Activated B cell treated with CpG ODN at 0.5 μM for 24 hours (primary cell): ENCODE measurements at regions not wholly inside any gene's neighbourhood (a gene's known extent, or its start where the extent isn't known, plus 50 kb on each side); places are given as distances from the start of the nearest gene placed in this dataset.

ENCODE experiments used
- ATAC-seq: fragments of 200-7000 bp; cut with Tn5 transposase; one replicate; pipeline ENCODE4 v1.10.0; 2021; ENCODE audit warnings: low read depth, mild to moderate bottlenecking, moderate library complexity
- CTCF ChIA-PET: fragments of 350-600 bp; sonication (Branson Sonifier 250); formaldehyde crosslinking; loops from one replicate; lab custom pipeline; 2021; ENCODE audit warnings: antibody characterized with exemption; lab: Charles Lee
- POLR2A ChIA-PET: fragments of 350-600 bp; sonication (Branson Sonifier 250); formaldehyde crosslinking; loops from one replicate; lab custom pipeline; 2021; ENCODE audit warnings: antibody characterized with exemption; lab: Charles Lee
- DNase-seq: peaks from one replicate; pipeline ENCODE4 v3.0.0; 2022
- H3K27ac Mint-ChIP-seq: one replicate; pipeline ENCODE4 v1.8.0; 2020; ENCODE audit warnings: mixed read lengths
- H3K27me3 Mint-ChIP-seq: one replicate; pipeline ENCODE4 v1.8.0; 2021; ENCODE audit warnings: mixed read lengths
- H3K36me3 Mint-ChIP-seq: one replicate; pipeline ENCODE4 v1.8.0; 2021; ENCODE audit warnings: low read depth, mixed read lengths
- H3K4me1 Mint-ChIP-seq: one replicate; pipeline ENCODE4 v1.8.0; 2021; ENCODE audit warnings: mixed read lengths
- H3K4me3 Mint-ChIP-seq: one replicate; pipeline ENCODE4 v1.8.0; 2020; ENCODE audit warnings: mild to moderate bottlenecking, mixed read lengths
- H3K9me3 Mint-ChIP-seq: one replicate; pipeline ENCODE4 v1.8.0; 2020; ENCODE audit warnings: mixed read lengths
- intact Hi-C: fragments of 100-400 bp; cut with micrococcal nuclease; formaldehyde crosslinking; loops from one replicate; pipeline ENCODE4 v1.15.1; 2024
- TF ChIP-seq, protein P1 (sequence below): fragments of 200-600 bp; IDR thresholded peaks from one replicate; pipeline ENCODE4 v1.8.0; 2022; ENCODE audit warnings: antibody characterized with exemption, mild to moderate bottlenecking

DNA sequence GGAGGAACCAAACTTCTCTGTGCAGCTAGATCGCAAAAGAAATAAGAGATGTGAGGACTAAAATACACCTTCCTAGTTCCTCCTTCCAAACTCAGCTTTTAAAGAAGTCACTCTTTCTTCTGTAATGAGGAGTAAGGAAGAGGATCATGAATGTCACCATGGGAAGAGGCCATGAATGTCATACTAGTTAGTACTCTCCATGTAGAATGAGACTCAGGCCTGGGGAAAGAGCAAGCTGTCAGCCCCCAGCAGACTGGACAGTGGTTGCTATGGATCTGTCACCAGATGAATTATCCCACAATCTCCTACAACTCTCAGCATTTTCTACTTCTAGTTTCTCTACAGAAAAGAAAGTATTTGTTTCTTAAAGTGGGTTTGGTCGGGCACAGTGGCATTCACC lies 57.1 kb upstream of the PRDM8 start:
- peaks cover 33% of the 10 kb centered on the region for H3K4me1 Mint-ChIP-seq
- ChIA-PET CTCF (interaction anchor here (1.6 to 3.4 kb wide), 3 partner anchors 15 to 63 kb away, joined by 4 to 20 read pairs (median 12); no protein-coding TSS in a partner anchor), POLR2A (interaction anchor here (1.0 to 2.3 kb wide), 4 partner anchors 9 to 67 kb away, joined by 3 to 15 read pairs (median 5); partner anchors contain the start of gene ANTXR2)
- no peak overlapping the region for H3K27ac Mint-ChIP-seq
- no peaks in the 10 kb centered on the region for H3K9me3 Mint-ChIP-seq
- no peak overlapping the region for H3K4me3 Mint-ChIP-seq
- TF ChIP-seq, protein P1, sequence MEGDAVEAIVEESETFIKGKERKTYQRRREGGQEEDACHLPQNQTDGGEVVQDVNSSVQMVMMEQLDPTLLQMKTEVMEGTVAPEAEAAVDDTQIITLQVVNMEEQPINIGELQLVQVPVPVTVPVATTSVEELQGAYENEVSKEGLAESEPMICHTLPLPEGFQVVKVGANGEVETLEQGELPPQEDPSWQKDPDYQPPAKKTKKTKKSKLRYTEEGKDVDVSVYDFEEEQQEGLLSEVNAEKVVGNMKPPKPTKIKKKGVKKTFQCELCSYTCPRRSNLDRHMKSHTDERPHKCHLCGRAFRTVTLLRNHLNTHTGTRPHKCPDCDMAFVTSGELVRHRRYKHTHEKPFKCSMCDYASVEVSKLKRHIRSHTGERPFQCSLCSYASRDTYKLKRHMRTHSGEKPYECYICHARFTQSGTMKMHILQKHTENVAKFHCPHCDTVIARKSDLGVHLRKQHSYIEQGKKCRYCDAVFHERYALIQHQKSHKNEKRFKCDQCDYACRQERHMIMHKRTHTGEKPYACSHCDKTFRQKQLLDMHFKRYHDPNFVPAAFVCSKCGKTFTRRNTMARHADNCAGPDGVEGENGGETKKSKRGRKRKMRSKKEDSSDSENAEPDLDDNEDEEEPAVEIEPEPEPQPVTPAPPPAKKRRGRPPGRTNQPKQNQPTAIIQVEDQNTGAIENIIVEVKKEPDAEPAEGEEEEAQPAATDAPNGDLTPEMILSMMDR: no peak
- intact Hi-C loops: no loop called here
- no peak for ATAC-seq
- H3K36me3 Mint-ChIP-seq: no peaks in the 10 kb centered on the region
- no peak for DNase-seq
- H3K27me3 Mint-ChIP-seq: no peaks in the 10 kb centered on the region

DNA sequence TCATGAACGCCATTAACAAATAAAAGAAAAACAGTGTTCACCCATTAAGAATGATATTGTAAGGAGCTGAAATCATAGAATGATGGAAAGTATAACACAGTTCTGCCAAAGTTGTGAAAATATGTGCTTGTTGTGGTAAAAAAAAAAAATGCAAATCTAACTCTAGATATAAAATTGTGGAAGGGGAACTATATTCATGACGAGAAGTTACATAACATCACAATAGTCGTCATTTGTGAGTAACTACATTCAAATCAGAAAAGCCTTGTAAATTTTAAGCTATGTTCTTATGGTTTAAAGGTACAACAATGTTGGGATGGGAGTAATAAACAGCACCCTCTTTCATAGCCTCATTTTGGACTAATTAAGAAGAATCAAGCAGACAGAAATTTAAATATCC lies 57.6 kb upstream of the PRDM8 start:
- ATAC-seq: peak; percentile 30
- DNase-seq: no peak
- Mint-ChIP-seq H3K4me1 (peaks cover 33% of the 10 kb centered on the region), H3K36me3 (no peaks in the 10 kb centered on the region), H3K27ac (no peak overlapping the region), H3K4me3 (no peak overlapping the region), H3K9me3 (no peaks in the 10 kb centered on the region), H3K27me3 (no peaks in the 10 kb centered on the region)
- ChIA-PET CTCF (interaction anchor here (1.6 to 3.4 kb wide), 3 partner anchors 14 to 63 kb away, joined by 4 to 20 read pairs (median 12); no protein-coding TSS in a partner anchor), POLR2A (interaction anchor here (1.0 to 2.3 kb wide), 4 partner anchors 8 to 67 kb away, joined by 3 to 15 read pairs (median 5); partner anchors contain the start of gene ANTXR2)
- TF ChIP-seq, protein P1: no peak
- intact Hi-C loops: loop anchor here (1.0 to 2.0 kb wide), 3 partner anchors 10 to 45 kb away; no protein-coding TSS in a partner anchor

DNA sequence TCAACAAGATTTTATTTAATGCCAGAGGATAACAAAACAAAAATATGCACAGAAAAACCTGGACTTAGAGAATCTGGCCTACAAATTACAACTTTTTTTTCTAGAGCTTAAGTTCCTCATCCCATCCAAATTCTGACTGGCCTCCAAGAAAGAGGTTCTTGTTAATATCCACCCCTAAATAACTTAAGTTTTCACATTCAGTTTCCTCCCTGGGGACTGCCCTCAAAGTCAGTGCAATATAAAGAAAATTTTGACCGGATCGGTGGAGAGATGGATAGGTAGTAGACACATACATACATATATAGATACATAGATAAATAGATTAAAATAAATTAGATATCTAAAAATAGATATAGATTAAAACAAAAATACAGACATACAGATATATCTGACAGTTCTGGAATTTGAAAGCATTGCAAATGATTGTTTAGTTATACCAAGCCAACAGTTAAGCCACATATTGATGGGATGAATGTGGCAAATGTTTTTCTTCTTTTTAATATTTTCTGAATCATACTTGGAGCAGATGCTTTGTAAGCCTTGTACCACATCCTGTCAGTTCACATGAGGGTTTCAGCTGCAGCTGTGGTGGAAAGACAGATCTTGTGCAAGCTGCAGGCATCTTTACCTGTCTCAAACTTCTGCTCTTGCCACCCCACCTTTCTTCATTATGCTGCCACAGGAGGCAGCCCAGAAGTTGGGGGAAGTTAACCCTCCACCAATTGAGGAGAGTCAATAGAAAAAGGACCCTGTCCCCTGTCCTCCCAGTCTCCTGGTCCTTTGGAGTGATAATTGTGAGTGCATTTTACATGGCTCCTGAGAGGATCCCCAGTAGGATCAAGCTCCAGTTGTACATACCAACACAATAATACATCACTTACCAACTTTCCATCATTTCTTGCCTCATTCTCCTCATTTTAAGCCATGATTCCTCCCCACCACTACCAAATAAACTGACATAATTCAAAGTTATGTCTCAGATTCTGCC lies 58.5 kb upstream of the PRDM8 start:
- Mint-ChIP-seq H3K4me1 (peaks cover 33% of the 10 kb centered on the region), H3K27ac (peak overlapping the region; percentile 46), H3K4me3 (peak overlapping the region; percentile 21), H3K27me3 (no peaks in the 10 kb centered on the region), H3K9me3 (no peaks in the 10 kb centered on the region), H3K36me3 (no peaks in the 10 kb centered on the region)
- ChIA-PET POLR2A (interaction anchor here (1.0 to 2.3 kb wide), 5 partner anchors 7 to 66 kb away, joined by 3 to 15 read pairs (median 3); partner anchors contain the start of gene ANTXR2), CTCF (interaction anchor here (1.0 to 2.7 kb wide), 4 partner anchors 13 to 64 kb away, joined by 3 to 12 read pairs (median 4); no protein-coding TSS in a partner anchor)
- ATAC-seq (peak; percentile 72), DNase-seq (no peak)
- intact Hi-C loops: loop anchor here (1.0 to 2.0 kb wide), 3 partner anchors 10 to 45 kb away; no protein-coding TSS in a partner anchor
- TF ChIP-seq, protein P1: no peak

DNA sequence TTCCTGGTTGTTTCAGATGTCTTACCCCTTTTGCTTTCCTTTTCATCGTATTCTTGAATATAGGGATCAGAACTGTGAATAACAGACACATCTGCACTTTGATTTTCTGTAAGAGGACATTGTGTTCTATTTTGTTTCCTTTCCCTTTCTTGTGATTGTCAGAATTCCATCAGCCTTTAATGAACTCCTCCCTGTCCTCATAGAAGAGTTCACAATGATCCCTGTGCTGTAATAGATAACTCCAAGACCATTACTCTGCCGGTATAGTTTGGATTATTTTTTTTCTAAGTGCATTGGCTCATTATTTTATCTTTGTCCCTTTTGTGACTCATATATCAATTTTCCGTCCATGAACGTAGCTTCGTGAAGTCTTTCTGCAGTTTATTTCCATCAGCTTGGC lies 59.7 kb upstream of the PRDM8 start:
- H3K4me3 Mint-ChIP-seq: no peak overlapping the region
- TF ChIP-seq, protein P1: no peak
- H3K27me3 Mint-ChIP-seq: no peaks in the 10 kb centered on the region
- H3K27ac Mint-ChIP-seq: no peak overlapping the region
- ChIA-PET CTCF (no interaction called here), POLR2A (interaction anchor here (0.6 kb wide), 1 partner anchor 58 kb away, joined by 3 read pairs; no protein-coding TSS in a partner anchor)
- no peak for DNase-seq
- no peaks in the 10 kb centered on the region for H3K9me3 Mint-ChIP-seq
- intact Hi-C loops: loop anchor here (2.0 kb wide), 1 partner anchor 35 kb away; no protein-coding TSS in a partner anchor
- H3K36me3 Mint-ChIP-seq: no peaks in the 10 kb centered on the region
- H3K4me1 Mint-ChIP-seq: peaks cover 30% of the 10 kb centered on the region
- ATAC-seq: no peak
